Endothelial cell of umbilical vein (primary cell): ENCODE measurements at regions not wholly inside any gene's neighbourhood (a gene's known extent, or its start where the extent isn't known, plus 50 kb on each side); places are given as distances from the start of the nearest gene placed in this dataset.

Experiments used
- CTCF ChIP-seq, 2 donors: IDR thresholded peaks; 1 replicate in 1 of 2; 2 replicates in 1 of 2; pipeline ENCODE4 v1.5.1; 2011; ENCODE audit warnings: low read length in 2 of 2, mild to moderate bottlenecking in 2 of 2, moderate library complexity in 2 of 2, control low read depth in 1 of 2, inconsistent platforms in 1 of 2, low read depth in 1 of 2; ENCODE audit not compliant: insufficient read depth in 1 of 2; ENCODE audit errors: extremely low read depth in 1 of 2
- FOS ChIP-seq: IDR thresholded peaks from 2 replicates; pipeline ENCODE4 v1.6.1; 2011; ENCODE audit warnings: mild to moderate bottlenecking, low read length, moderate library complexity, borderline replicate concordance; ENCODE audit not compliant: insufficient read depth
- MAX ChIP-seq: IDR thresholded peaks from 2 replicates; pipeline ENCODE4 v1.6.1; 2011; ENCODE audit not compliant: insufficient read depth, insufficient read length
- POLR2A ChIP-seq: IDR thresholded peaks from 2 replicates; pipeline ENCODE4 v1.6.1; 2012; ENCODE audit warnings: low read depth, mild to moderate bottlenecking, control low read depth, low read length
- POLR2AphosphoS5 ChIP-seq: IDR thresholded peaks from 2 replicates; pipeline ENCODE4 v1.6.1; 2012; ENCODE audit warnings: low read depth, mild to moderate bottlenecking, control low read depth, low read length, moderate library complexity; ENCODE audit not compliant: insufficient read depth

GRCh38 chr10:78844960-78845607, 223.7 kb upstream of the ZMIZ1 start:
- TF ChIP-seq POLR2AphosphoS5: no peak
- no peak for TF ChIP-seq MAX
- TF ChIP-seq CTCF (IDR thresholded peaks at IDR 0.05; ENCODE audit: extremely low read depth in 1 of 2, insufficient read depth in 1 of 2, low read depth in 1 of 2, low read length in 2 of 2): no peak
- no peak for TF ChIP-seq FOS
- no peak for TF ChIP-seq POLR2A
